SU-DHL-6 (cell line): ENCODE measurements at regions not wholly inside any gene's neighbourhood (a gene's known extent, or its start where the extent isn't known, plus 50 kb on each side); places are given as distances from the start of the nearest gene placed in this dataset.

Source experiments
- EZH2phosphoT487 ChIP-seq: fragments of 200-600 bp; sonication (generic), shearing (Covaris generic); conservative IDR thresholded peaks from 2 replicates; pipeline ENCODE4 v1.6.1; 2018; ENCODE audit warnings: mild to moderate bottlenecking, antibody characterized with exemption, low read length, moderate library complexity, mixed read lengths
- TF ChIP-seq, protein P1 (sequence below): fragments of 200-600 bp; sonication (generic); IDR thresholded peaks from one replicate; pipeline ENCODE4 v1.5.1; 2017; ENCODE audit warnings: antibody characterized with exemption, mild to moderate bottlenecking, low read length, moderate library complexity; ENCODE audit not compliant: insufficient read depth, poor library complexity, severe bottlenecking

DNA sequence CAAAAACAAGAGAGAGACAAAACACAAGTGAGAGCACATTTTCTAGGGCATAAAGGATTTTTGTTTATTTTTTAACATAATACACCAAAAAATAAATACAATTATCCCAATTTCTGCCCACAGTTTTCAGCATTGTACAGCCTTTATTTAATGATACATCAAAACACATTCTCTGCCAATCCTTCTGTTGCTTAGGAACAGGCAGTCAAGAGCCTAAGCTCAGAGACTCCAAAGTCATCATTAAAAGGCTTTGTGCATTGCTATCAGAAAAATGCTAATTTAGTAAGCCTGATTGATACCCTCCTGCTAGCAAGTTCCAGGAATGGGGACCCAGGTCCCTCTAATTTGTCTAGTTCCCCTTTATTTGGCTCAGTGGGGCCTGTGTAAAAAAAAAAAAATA is 536.5 kb downstream of the RPS29 start:
- TF ChIP-seq, protein P1, sequence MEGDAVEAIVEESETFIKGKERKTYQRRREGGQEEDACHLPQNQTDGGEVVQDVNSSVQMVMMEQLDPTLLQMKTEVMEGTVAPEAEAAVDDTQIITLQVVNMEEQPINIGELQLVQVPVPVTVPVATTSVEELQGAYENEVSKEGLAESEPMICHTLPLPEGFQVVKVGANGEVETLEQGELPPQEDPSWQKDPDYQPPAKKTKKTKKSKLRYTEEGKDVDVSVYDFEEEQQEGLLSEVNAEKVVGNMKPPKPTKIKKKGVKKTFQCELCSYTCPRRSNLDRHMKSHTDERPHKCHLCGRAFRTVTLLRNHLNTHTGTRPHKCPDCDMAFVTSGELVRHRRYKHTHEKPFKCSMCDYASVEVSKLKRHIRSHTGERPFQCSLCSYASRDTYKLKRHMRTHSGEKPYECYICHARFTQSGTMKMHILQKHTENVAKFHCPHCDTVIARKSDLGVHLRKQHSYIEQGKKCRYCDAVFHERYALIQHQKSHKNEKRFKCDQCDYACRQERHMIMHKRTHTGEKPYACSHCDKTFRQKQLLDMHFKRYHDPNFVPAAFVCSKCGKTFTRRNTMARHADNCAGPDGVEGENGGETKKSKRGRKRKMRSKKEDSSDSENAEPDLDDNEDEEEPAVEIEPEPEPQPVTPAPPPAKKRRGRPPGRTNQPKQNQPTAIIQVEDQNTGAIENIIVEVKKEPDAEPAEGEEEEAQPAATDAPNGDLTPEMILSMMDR = no peak
- no peak for TF ChIP-seq EZH2phosphoT487
